Hepatocyte (in vitro differentiated cells): ENCODE measurements at regions not wholly inside any gene's neighbourhood (a gene's known extent, or its start where the extent isn't known, plus 50 kb on each side); places are given as distances from the start of the nearest gene placed in this dataset.

Experiments used
- DNase-seq: peaks from one replicate; pipeline ENCODE4 v3.0.0-alpha.2; 2016; ENCODE audit warnings: low spot score
- H2AFZ ChIP-seq: fragments of 200-600 bp; sonication (generic); 2 replicates; pipeline ENCODE4 v1.6.0; 2016; ENCODE audit warnings: antibody characterized with exemption, mild to moderate bottlenecking
- H3K27ac ChIP-seq: fragments of 200-600 bp; sonication (generic); 2 replicates; pipeline ENCODE4 v1.5.1; 2016; ENCODE audit warnings: mild to moderate bottlenecking
- H3K27me3 ChIP-seq: fragments of 200-600 bp; sonication (generic); 2 replicates; pipeline ENCODE4 v1.6.1; 2016
- H3K36me3 ChIP-seq: fragments of 200-600 bp; sonication (generic); replicated peaks from 2 replicates; pipeline ENCODE4 v1.5.1; 2016; ENCODE audit warnings: low read depth; ENCODE audit not compliant: insufficient read depth
- H3K4me1 ChIP-seq: fragments of 200-600 bp; sonication (generic); 2 replicates; pipeline ENCODE4 v1.5.1; 2016; ENCODE audit warnings: mild to moderate bottlenecking, moderate library complexity; ENCODE audit not compliant: insufficient read depth
- H3K4me2 ChIP-seq: fragments of 200-600 bp; sonication (generic); 2 replicates; pipeline ENCODE4 v1.6.0; 2016
- H3K4me3 ChIP-seq: fragments of 200-600 bp; sonication (generic); 2 replicates; pipeline ENCODE4 v1.5.1; 2016; ENCODE audit warnings: mild to moderate bottlenecking
- H3K79me2 ChIP-seq: fragments of 200-600 bp; sonication (generic); 2 replicates; pipeline ENCODE4 v1.6.0; 2017; ENCODE audit warnings: mild to moderate bottlenecking
- H3K9me2 ChIP-seq: fragments of 200-600 bp; sonication (generic); replicated peaks from 2 replicates; pipeline ENCODE4 v1.6.0; 2017; ENCODE audit warnings: mild to moderate bottlenecking; ENCODE audit not compliant: insufficient read depth
- H3K9me3 ChIP-seq: fragments of 200-600 bp; sonication (generic); 2 replicates; pipeline ENCODE4 v1.5.1; 2016; ENCODE audit warnings: low read depth, mild to moderate bottlenecking
- H4K20me1 ChIP-seq: fragments of 200-600 bp; sonication (generic); 2 replicates; pipeline ENCODE4 v1.6.0; 2016; ENCODE audit warnings: mild to moderate bottlenecking; ENCODE audit not compliant: insufficient read depth, poor library complexity, severe bottlenecking
- CTCF ChIP-seq: fragments of 200-600 bp; sonication (generic); IDR thresholded peaks from 2 replicates; pipeline ENCODE4 v1.5.1; 2016; ENCODE audit warnings: antibody characterized with exemption, mild to moderate bottlenecking; ENCODE audit not compliant: poor library complexity
- EZH2 ChIP-seq: fragments of 200-600 bp; sonication (generic); IDR thresholded peaks from 2 replicates; pipeline ENCODE4 v1.6.1; 2016; ENCODE audit warnings: antibody characterized with exemption, mild to moderate bottlenecking, borderline replicate concordance
- EZH2phosphoT487 ChIP-seq: fragments of 200-600 bp; sonication (generic); IDR thresholded peaks from one replicate; pipeline ENCODE4 v1.6.1; 2018; ENCODE audit warnings: antibody characterized with exemption, mild to moderate bottlenecking, low read depth, moderate library complexity; ENCODE audit not compliant: unreplicated experiment, severe bottlenecking
- WGBS: methylation state at CpG from one replicate; pipeline ENCODE4 v1.1.6; 2016; ENCODE audit warnings: low lambda C conversion rate; ENCODE audit errors: missing lambda C conversion rate; 5-methylcytosine and 5-hydroxymethylcytosine counted together

DNA sequence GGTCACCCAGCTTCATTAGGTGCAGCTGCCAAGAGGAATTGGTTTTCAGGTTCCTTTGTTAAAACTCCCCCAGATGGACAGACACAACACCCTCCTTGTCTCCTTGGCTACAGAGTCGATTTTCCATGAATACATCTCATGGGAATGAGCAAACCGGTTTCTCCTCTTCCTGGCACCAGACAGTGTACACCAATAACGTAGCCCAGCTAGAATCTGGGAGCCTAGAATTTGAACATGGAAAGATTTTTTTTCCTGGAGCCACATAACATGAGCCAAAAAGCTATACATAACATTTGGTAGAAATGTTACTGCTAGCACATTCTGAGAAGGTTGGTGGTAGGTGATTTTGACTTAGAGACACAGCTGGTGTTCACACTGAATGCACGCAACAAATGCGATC, 62.9 kb upstream of the SLC34A2 start:
- TF ChIP-seq CTCF: no peak
- TF ChIP-seq EZH2phosphoT487: no peak
- no peak for TF ChIP-seq EZH2
- H2AFZ ChIP-seq: no peak overlapping the region
- no peak for DNase-seq

More for the DNA sequence above, 62.9 kb upstream of the SLC34A2 start:
- H3K4me1 ChIP-seq: no peaks in the 10 kb centered on the region
- H3K4me3 ChIP-seq: no peak overlapping the region
- 90% methylated on average over 5 of the region's 5 CpGs for WGBS
- H3K4me2 ChIP-seq: no peak overlapping the region
- H3K36me3 ChIP-seq: no peaks in the 10 kb centered on the region
- H4K20me1 ChIP-seq: no peaks in the 10 kb centered on the region
- no peak overlapping the region for H3K27ac ChIP-seq
- no peaks in the 10 kb centered on the region for H3K9me2 ChIP-seq
- H3K27me3 ChIP-seq: no peaks in the 10 kb centered on the region
- H3K79me2 ChIP-seq: no peaks in the 10 kb centered on the region
- no peaks in the 10 kb centered on the region for H3K9me3 ChIP-seq
